ENCODE measurements at regions not wholly inside any gene's neighbourhood (a gene's known extent, or its start where the extent isn't known, plus 50 kb on each side); places are given as distances from the start of the nearest gene placed in this dataset.

DNA sequence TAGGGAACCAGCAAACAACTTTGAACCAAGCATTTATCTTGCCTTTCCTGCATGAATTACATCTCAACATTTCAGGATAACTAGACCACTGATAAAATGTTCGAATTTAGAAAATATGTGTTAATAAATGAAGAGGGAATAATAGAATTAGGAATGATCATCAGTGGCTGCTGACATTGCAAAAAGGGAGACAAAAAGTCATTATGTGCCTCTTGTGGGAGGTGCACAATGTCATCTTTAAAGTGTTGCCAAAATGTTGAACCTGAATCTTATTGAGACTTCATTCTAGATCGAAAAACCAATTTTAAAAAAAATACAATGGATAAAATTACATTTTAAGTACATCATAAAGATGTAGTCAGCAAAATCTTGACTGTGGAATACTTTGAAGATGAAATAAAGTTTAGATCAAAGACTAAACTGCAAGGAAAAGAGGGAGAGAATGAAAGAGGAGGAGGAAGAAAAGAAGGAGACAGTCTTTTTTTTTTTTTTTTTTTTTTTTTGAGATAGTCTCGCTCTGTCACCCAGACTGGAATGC lies 299.3 kb downstream of the FBXW7 start:
- no peaks in the 10 kb centered on the region for H3K36me3 ChIP-seq (ENCODE audit: low read depth)
- no peaks in the 10 kb centered on the region for H3K27me3 ChIP-seq (replicated peaks; ENCODE audit: insufficient read depth)
- in situ Hi-C loops (cut with MboI) = no loop called here
- H2AFZ ChIP-seq = no peak overlapping the region
- TF ChIP-seq EZH2phosphoT487 (IDR thresholded peaks at IDR 0.05; ENCODE audit: insufficient read depth, low read depth) (no peak), EZH2 (IDR thresholded peaks at IDR 0.05; ENCODE audit: insufficient read depth, poor library complexity, severe bottlenecking) (no peak)
- no peaks in the 10 kb centered on the region for H3K9me3 ChIP-seq (ENCODE audit: low read depth)
- H3K9me2 ChIP-seq (ENCODE audit: insufficient read depth) = no peaks in the 10 kb centered on the region
- H3K4me3 ChIP-seq = no peak overlapping the region
- H3K27ac ChIP-seq = no peak overlapping the region
- no peaks in the 10 kb centered on the region for H3K79me2 ChIP-seq (ENCODE audit: insufficient read depth)
- no peak overlapping the region for H3K4me2 ChIP-seq (ENCODE audit: unreplicated experiment)
- no peak overlapping the region for H3K9ac ChIP-seq
- no peaks in the 10 kb centered on the region for H3F3A ChIP-seq (ENCODE audit: insufficient read depth)
- DNase-seq = no peak
- H3K4me1 ChIP-seq (ENCODE audit: insufficient read depth) = no peaks in the 10 kb centered on the region
- 50 to 68% methylated on average over 3 of the region's 3 CpGs for WGBS, 2 experiments (ENCODE audit: low coverage in 1 of 2, low lambda C conversion rate in 2 of 2, missing lambda C conversion rate in 2 of 2)
- no peaks in the 10 kb centered on the region for H4K20me1 ChIP-seq (ENCODE audit: insufficient read depth)

DNA sequence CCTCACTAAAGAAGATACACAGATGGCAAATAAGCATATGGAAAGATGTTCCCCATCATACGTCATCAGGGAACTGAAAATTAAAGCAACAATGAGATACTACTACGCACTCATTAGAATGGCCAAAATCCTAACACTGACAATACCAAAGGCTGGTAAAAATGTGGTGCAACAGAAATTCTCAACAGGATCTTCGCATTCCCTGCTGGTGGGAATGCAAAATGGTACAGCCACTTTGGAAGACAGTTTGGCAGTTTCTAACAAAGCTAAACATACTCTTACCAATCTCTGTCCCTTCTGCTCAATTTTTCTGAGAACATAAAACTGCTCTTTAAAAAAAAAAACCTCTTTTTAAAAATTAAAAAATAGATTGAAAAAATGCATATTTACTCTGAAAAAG lies 300.2 kb downstream of the FBXW7 start:
- Histone ChIP-seq H3K4me3 (no peak overlapping the region), H4K20me1 (ENCODE audit: insufficient read depth) (no peaks in the 10 kb centered on the region), H3K79me2 (ENCODE audit: insufficient read depth) (no peaks in the 10 kb centered on the region), H3K27me3 (replicated peaks; ENCODE audit: insufficient read depth) (no peaks in the 10 kb centered on the region), H3K4me1 (ENCODE audit: insufficient read depth) (no peaks in the 10 kb centered on the region), H3F3A (ENCODE audit: insufficient read depth) (no peaks in the 10 kb centered on the region), H2AFZ (no peak overlapping the region), H3K9me3 (ENCODE audit: low read depth) (no peaks in the 10 kb centered on the region), H3K9me2 (ENCODE audit: insufficient read depth) (no peaks in the 10 kb centered on the region), H3K4me2 (ENCODE audit: unreplicated experiment) (no peak overlapping the region), H3K27ac (no peak overlapping the region), H3K36me3 (ENCODE audit: low read depth) (no peaks in the 10 kb centered on the region), H3K9ac (no peak overlapping the region)
- in situ Hi-C loops (cut with MboI) = no loop called here
- WGBS, 2 experiments (ENCODE audit: low coverage in 1 of 2, low lambda C conversion rate in 2 of 2, missing lambda C conversion rate in 2 of 2) = 77 to 80% methylated on average over 3 of the region's 3 CpGs
- DNase-seq = no peak
- TF ChIP-seq EZH2phosphoT487 (IDR thresholded peaks at IDR 0.05; ENCODE audit: insufficient read depth, low read depth) (no peak), EZH2 (IDR thresholded peaks at IDR 0.05; ENCODE audit: insufficient read depth, poor library complexity, severe bottlenecking) (no peak)

DNA sequence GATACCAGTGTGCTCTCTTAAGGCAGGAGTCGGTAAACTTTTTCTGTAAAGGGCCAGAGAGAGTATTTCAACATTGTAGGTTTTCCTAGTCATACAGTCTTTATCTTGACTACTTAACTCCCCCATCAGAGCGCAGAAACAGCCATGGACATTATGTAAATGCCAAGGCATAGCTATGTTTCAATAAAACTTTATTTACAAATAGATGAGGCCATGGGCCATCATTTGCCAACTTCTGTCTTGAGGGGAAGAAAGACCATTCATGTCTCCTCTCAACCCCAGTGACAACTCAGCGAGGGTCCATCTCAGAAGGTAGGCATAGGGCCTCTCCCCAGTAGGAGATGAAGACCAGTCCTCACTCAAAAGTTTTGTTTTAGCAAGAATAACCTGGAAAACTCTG lies 301.3 kb downstream of the FBXW7 start:
- H3K4me2 ChIP-seq (ENCODE audit: unreplicated experiment) = no peak overlapping the region
- H3K9me3 ChIP-seq (ENCODE audit: low read depth) = no peaks in the 10 kb centered on the region
- DNase-seq = no peak
- no peaks in the 10 kb centered on the region for H3K27me3 ChIP-seq (replicated peaks; ENCODE audit: insufficient read depth)
- H2AFZ ChIP-seq = no peak overlapping the region
- H3K27ac ChIP-seq = no peak overlapping the region
- TF ChIP-seq EZH2phosphoT487 (IDR thresholded peaks at IDR 0.05; ENCODE audit: insufficient read depth, low read depth) = no peak
- TF ChIP-seq EZH2 (IDR thresholded peaks at IDR 0.05; ENCODE audit: insufficient read depth, poor library complexity, severe bottlenecking) = no peak
- H3K9ac ChIP-seq = no peak overlapping the region
- no peaks in the 10 kb centered on the region for H3K79me2 ChIP-seq (ENCODE audit: insufficient read depth)
- in situ Hi-C loops (cut with MboI) = no loop called here
- H4K20me1 ChIP-seq (ENCODE audit: insufficient read depth) = no peaks in the 10 kb centered on the region
- no peaks in the 10 kb centered on the region for H3K36me3 ChIP-seq (ENCODE audit: low read depth)
- no peaks in the 10 kb centered on the region for H3K9me2 ChIP-seq (ENCODE audit: insufficient read depth)
- H3K4me1 ChIP-seq (ENCODE audit: insufficient read depth) = no peaks in the 10 kb centered on the region
- no peak overlapping the region for H3K4me3 ChIP-seq
- no peaks in the 10 kb centered on the region for H3F3A ChIP-seq (ENCODE audit: insufficient read depth)
- WGBS, 2 experiments (ENCODE audit: low coverage in 1 of 2, low lambda C conversion rate in 2 of 2, missing lambda C conversion rate in 2 of 2) = 84 to 85% methylated on average over 3 of the region's 3 CpGs

DNA sequence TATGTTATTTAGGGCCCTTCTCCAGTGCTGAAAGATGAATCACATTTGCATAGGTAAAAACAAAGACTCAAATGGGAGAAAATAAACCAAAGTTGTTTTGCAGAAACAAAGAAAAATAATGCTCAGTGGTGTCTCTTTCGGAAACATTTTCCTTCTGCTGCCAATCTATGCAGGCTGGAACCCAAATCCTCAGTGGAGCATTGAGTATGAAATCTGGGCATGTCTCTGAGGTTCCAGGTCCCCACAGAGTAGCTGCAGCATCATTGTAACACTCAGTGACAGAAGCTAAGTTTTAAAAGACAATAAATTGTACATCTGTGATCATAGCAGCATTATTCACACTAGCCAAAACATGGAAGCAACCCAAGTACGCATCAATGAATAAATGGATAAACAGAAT lies 303.6 kb downstream of the FBXW7 start:
- no peak overlapping the region for H3K4me2 ChIP-seq (ENCODE audit: unreplicated experiment)
- H3K9me3 ChIP-seq (ENCODE audit: low read depth) = no peaks in the 10 kb centered on the region
- H3K4me3 ChIP-seq = no peak overlapping the region
- H3K9ac ChIP-seq = no peak overlapping the region
- H4K20me1 ChIP-seq (ENCODE audit: insufficient read depth) = no peaks in the 10 kb centered on the region
- H2AFZ ChIP-seq = no peak overlapping the region
- H3K79me2 ChIP-seq (ENCODE audit: insufficient read depth) = no peaks in the 10 kb centered on the region
- no peaks in the 10 kb centered on the region for H3F3A ChIP-seq (ENCODE audit: insufficient read depth)
- DNase-seq = no peak
- H3K27me3 ChIP-seq (replicated peaks; ENCODE audit: insufficient read depth) = no peaks in the 10 kb centered on the region
- TF ChIP-seq EZH2phosphoT487 (IDR thresholded peaks at IDR 0.05; ENCODE audit: insufficient read depth, low read depth) = no peak
- no peak for TF ChIP-seq EZH2 (IDR thresholded peaks at IDR 0.05; ENCODE audit: insufficient read depth, poor library complexity, severe bottlenecking)
- no peak overlapping the region for H3K27ac ChIP-seq
- no peaks in the 10 kb centered on the region for H3K9me2 ChIP-seq (ENCODE audit: insufficient read depth)
- in situ Hi-C loops (cut with MboI) = no loop called here
- H3K4me1 ChIP-seq (ENCODE audit: insufficient read depth) = no peaks in the 10 kb centered on the region
- WGBS, 2 experiments (ENCODE audit: low coverage in 1 of 2, low lambda C conversion rate in 2 of 2, missing lambda C conversion rate in 2 of 2) = 86 to 88% methylated on average over 2 of the region's 2 CpGs
- H3K36me3 ChIP-seq (ENCODE audit: low read depth) = no peaks in the 10 kb centered on the region

DNA sequence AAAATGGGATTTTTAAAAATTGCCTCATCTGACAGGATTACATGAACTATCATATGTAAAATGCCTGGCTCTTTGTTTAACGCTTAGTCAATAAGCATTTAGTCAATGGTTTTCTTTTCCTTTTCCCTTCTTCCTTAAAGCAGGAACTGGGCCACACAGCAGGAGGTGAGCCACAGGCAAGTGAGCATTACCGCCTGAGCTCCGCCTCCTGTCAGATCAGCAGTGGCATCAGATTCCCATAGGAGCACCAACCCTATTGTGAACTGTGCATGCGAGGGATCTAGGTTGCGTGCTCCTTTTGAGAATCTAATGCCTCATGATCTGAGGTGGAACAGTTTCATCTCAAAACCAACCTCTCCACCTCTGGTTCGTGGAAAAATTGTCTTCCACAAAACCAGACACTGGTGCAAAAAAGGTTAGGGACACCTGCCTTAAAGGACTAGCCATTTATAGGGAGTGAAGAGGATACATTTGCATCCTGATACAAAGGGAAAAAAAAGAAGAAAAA lies 306.1 kb downstream of the FBXW7 start:
- in situ Hi-C loops (cut with MboI) = no loop called here
- Histone ChIP-seq H4K20me1 (ENCODE audit: insufficient read depth) (no peaks in the 10 kb centered on the region), H3K27me3 (replicated peaks; ENCODE audit: insufficient read depth) (no peaks in the 10 kb centered on the region), H3K36me3 (ENCODE audit: low read depth) (no peaks in the 10 kb centered on the region), H3K9me3 (ENCODE audit: low read depth) (no peaks in the 10 kb centered on the region), H3K4me2 (ENCODE audit: unreplicated experiment) (no peak overlapping the region), H3K9ac (no peak overlapping the region), H2AFZ (no peak overlapping the region), H3K79me2 (ENCODE audit: insufficient read depth) (no peaks in the 10 kb centered on the region), H3K27ac (no peak overlapping the region), H3K9me2 (ENCODE audit: insufficient read depth) (no peaks in the 10 kb centered on the region), H3K4me3 (no peak overlapping the region), H3K4me1 (ENCODE audit: insufficient read depth) (no peaks in the 10 kb centered on the region), H3F3A (ENCODE audit: insufficient read depth) (no peaks in the 10 kb centered on the region)
- DNase-seq = no peak
- TF ChIP-seq EZH2 (IDR thresholded peaks at IDR 0.05; ENCODE audit: insufficient read depth, poor library complexity, severe bottlenecking) (no peak), EZH2phosphoT487 (IDR thresholded peaks at IDR 0.05; ENCODE audit: insufficient read depth, low read depth) (no peak)
- WGBS, 2 experiments (ENCODE audit: low coverage in 1 of 2, low lambda C conversion rate in 2 of 2, missing lambda C conversion rate in 2 of 2) = 72 to 77% methylated on average over 6 of the region's 6 CpGs

All from GM23248 (cell line).